HG02623 (cell line): ENCODE measurements at regions not wholly inside any gene's neighbourhood (a gene's known extent, or its start where the extent isn't known, plus 50 kb on each side); places are given as distances from the start of the nearest gene placed in this dataset.
A peak's percentile ranks its signal among the peaks of the same experiment; 100 is the strongest.
"Not testable (repeated sequence)": the region's sequence is repeated elsewhere in the genome, so short reads cannot be mapped to it uniquely, and the experiment has no call there.

Experiments used
- ATAC-seq: cut with Tn5 transposase; IDR thresholded peaks from one replicate; pipeline ENCODE4 v1.9.1; 2021; ENCODE audit warnings: moderate library complexity; ENCODE audit not compliant: unreplicated experiment

DNA sequence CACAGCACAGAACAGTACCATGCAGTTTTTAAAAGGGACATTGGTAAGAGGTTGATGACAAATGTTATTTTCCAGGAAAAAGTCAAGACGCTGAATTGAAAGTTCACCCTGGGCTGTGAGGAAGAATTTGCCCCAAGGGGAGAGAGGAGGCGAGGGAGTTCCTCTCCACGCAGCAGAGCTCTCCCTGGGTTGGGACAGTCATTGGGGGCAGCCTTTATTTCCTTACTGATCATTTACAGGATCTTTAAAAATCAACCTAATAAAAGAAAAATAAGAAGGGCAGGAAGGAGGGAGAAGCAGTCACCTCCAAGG lies 49.9 kb upstream of the WNT7B start:
- ATAC-seq: no peak

DNA sequence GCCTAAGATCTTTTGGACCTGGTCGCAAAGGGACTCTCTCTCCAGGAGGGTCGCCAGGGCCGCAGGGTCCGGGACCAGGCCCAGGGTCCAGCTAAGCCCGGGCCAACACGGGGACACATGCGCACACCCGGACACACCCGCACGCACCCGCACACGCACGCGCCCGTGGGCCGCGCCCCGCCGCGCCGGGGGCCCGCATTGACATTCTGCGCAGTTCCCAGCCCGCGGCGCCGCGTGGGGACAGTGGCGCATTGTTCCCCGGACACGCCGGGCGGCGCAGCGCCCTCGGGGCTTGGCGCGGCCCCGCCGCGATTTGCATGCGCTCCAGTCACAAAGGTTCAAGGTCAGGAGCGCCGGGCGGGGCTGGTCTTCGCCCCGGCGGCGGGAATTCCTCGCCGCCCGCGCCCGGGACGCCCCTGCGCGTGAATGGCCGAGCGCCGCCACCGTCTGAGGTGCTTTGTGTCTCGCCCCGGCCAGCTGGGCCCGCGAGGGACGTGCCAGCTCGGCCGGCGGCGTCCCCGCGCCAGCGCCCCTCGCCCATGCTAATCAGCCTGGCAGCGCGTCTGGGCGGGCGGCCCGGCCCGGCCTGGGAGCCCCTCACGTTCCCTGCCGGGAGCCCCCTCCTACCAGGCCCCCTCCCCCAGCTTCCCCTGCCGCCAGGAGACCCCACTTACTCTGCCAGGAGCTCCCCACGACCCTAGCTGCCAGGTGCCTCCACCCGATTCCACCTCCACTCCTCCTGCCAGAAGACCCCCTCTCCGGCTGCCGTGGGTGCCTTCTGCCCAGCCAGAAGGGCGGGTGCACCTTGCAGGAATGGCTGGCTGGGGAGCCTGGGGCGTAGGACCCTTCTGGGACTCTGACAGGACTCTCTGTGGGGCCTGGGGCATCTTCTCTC lies 50.5 kb upstream of the WNT7B start:
- no peak for ATAC-seq

DNA sequence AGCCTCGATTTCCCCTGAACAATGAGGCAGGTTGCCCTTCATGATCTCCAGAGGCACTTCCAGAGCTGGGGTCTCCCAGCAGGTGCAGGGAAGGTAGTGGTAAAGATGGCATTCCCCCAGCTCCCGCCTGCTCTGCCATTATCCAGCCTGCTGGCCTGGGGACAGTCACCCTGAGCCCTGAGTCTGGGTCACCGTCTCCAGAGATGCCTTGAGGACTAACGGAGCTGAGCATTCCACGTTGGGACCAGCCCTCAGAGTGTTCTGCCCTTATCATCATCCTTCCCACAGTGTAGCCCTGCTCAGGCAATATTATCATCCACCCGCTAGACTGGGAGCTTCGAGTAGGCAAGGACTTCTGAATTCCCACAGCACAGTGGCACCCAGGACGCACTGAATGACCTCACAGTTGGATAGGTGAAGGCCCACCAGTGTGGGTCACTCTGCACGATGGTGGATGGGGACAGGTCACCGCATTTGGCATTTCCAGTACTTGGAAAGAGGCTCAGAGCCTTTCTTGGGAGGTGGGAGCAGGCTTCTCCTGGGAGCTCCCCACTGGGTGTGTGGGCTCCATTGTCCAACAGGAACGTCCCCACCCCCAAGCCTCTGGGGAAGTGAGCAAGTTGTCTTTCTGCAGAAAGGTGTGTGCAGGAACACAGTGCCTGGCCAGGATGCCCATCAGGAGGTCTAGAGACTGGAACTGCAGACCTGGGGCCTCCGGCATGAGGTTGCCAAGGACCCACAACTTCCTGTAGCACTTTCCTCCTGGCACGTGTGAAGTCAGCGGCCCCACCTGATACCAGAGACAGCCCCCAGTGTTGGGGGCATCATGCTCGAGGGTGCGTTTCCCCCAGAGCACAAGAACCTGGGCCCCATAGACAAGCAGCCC lies 51.4 kb upstream of the WNT7B start:
- no peak for ATAC-seq

DNA sequence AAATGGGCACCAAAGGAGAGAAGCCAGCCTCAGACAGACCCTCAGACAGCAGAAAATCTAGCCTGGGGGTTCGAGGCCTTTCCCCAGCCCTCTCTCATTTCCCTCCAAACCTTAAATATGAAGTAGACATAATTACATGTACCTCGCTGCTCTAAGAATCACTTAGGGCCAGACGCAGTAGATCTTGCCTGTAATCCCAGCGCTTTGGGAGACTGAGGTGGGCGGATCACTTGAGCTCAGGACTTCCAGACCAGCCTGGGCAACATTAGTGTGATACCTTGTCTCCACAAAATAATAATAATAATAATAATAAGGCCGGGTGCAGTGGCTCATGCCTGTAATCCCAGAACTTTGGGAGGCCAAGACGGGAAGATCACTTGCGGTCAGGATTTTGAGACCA lies 52.1 kb upstream of the WNT7B start:
- no peak for ATAC-seq

DNA sequence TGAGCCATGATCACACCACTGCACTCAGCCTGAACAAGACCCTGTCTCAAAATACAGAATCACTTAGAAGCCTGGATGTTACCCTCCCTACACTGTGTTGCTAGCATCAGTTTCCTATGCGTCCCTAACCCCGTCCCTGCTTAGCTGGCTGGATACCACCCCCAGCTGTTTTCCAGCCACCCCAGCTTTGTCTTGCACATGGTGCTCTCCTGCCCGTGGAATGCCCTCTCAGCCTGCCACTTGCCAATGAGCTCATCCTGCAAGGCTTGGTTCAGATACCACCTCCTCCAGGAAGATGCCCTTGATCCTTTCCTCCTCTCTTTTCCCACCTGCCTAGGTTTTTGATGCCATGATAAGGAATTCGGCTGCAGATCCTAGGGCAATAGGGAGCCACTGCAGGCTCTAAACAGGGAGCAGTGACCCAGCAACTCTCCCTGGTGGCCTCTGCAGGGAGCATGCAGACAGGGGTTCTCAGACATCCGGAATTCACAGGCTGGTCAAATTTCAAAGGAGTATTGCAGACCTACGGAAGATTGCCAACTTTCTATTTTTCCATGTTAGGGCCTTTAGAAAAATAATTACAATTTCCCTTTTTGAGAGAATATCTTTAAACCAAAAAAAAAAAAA lies 52.7 kb upstream of the WNT7B start:
- ATAC-seq: no peak

DNA sequence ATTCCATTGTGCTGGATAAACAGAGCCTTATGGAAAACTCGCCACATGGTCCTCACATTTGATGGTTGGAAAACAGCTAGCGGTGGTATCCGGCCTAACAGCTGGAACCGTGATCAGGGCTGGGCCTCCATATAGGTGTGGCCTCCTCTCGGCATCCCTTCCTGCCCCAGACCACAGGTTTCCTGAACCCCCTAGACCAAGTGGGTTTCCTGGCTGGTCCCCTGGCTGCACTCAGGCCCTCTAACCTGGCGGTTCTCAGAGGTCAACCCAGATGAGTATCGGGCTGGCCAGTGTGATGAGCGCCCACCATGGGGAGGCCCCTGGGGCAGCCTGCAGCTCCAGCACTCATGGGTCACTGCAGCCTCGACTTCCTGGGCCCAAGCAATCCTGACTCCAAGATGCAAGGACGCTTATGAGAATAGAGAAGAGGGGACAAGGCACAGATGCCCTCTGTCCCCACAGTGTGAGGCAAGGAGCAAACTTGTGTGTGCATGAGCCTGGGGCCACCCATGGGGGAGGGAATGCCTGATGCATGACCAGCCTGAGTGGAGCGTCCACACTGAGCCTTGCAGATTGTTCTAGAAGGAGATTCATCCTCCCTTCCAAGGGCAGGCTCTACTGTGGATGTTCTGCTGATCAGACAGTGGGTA lies 53.4 kb upstream of the WNT7B start:
- ATAC-seq: no peak

DNA sequence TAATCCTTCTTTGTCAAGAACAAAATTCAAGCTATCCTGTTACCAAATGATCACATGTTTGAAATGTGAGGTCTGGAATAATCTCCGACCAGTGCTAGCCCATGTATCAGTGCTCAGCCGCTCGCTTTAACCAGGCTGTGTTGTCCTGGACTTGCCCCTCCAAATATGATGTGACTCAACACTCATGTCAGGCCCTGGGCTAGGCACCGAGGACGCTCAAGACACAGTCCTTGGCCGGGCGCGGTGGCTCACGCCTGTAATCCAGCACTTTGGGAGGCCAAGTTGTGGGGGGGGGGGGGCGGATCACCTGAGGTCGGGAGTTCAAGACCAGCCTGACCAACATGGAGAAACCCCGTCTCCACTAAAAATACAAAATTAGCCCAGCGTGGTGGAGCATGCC lies 54.1 kb upstream of the WNT7B start:
- no peak for ATAC-seq

DNA sequence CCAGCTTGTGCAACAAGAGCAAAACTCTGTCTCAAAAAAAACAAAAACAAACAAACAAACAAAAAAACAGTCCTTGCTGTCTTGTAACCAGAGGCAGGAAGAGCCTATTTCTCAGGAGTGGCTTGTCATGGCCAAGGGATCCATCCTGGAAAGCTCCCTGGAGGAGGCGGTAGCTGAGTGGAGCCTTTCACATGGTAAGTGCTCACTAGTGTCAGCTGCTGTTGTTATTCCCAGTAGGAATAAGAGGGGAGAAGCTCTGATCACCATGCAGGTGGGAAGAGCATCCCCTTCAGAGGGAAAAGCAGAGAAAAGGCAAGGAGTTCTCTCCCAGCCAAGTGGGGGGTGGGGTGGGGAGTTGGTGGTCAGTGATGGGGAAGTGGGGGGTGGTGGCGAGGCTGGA lies 54.6 kb upstream of the WNT7B start:
- ATAC-seq: no peak

DNA sequence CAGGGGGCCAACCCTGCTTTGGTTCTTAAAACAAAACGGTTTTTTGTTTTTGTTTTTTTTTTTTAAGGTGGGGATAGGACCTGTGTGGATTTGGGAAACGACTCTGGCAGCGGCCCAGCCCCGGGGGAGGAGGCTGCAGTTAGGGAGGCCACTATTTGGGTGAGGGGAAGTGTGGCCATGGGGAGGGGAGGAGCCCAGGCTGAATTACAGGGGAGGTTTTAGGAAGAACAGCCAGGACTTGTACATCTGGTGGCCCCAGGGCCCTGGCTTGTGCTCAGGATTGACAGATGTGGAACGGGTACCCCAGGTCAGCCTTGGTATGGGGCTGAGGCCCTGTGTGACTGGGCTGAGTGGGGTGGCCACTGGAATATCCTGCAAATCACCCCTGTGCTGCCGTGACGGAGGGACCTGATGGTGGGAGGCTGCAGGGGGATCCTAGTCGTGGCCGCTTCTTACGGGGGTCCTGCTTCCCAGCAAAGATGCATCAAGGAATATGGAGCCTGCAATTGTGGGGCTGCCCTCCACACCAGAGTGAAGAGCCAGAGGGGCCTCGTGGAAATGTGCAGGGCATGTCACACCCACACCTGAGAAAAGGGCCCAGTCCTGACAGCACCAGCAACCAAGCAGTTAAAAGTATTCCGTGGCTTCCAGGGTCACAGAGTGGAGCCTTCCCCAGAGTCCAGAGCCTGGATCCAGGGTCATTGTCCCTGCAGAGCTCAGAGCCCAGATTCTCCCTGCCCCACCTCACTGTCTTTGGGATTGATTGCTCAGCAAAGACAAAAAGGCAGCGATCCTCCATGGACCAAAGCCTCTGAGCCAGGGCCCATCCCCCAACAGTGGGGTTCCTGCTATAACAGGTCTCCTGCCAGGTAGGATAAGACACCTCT lies 55.2 kb upstream of the WNT7B start:
- no peak for ATAC-seq

DNA sequence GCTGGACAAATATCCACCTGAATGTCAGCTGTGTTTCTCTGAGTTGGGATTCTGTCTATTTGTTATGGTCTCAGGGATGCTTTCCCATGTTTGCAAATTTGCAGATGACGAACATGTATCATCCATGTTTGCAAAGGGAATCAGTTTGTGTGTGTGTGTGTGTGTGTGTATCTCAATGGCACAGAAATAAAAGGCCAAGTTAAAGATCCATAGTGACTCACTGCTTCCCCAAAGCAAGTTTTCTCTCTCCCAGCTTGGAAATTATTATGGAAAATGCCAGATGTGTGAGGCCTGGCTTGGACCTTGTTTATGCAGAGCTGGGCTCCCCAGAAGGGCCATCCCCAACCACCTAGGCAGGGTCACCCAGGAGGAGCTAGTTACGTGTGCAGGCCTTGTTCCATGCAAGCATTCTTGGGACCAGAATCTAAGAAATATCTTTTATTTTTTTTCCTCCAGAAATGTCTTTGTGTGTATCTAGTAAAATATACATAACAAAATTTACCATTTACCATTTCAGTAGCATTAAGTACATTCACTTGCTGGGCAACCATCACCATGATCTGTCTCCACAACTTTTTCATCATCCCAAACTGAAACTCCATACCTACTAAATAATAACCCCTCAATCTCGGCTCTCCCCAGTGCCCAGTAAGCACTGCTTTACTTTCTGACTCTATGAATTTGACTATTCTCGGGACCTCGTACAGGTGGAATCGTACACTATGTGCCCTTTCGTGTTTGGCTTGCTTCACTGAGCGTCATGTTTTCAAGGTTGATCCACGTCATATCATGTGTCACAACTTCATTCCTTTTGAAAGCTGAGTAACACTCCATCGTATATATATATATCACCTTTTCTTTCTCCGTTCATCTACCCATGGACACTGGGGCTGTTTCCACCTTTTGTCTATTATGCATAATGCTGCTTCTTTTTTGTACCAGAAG lies 56.6 kb upstream of the WNT7B start:
- ATAC-seq: no peak

DNA sequence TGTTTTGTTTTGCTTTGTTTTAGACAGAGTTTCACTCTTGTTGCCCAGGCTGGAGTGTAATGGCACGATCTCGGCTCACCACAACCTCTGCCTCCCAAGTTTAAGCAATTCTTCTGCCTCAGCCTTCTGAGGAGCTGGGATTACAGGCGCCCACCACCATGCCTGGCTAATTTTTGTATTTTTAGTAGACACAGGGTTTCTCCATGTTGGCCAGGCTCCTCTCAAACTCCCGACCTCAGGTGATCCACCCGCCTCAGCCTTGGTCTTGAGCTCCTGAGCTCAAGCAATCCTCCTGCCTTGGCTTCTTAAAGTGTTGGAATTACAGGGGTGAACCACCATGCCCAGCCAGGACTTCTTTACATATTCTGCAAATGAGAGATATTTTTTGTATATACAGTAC lies 57.5 kb upstream of the WNT7B start:
- not testable (repeated sequence) for ATAC-seq

DNA sequence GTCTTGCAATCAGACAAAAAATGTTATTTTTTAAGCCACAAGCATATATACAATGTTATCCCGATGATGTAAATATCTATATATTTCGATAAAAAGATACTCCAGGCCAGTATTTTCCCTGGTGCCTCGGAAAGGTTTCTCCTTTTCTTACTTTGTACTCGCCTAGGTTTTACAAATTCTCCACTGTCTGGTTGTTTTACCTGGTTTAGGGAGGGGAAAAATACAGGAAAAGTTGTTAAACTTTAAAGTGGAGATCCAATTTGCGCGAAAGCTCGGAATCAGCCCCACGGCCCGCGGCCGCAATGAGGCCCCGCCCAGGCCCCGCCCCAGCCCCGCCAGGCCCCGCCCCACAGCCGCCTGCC lies 58.4 kb upstream of the WNT7B start:
- ATAC-seq: no peak

DNA sequence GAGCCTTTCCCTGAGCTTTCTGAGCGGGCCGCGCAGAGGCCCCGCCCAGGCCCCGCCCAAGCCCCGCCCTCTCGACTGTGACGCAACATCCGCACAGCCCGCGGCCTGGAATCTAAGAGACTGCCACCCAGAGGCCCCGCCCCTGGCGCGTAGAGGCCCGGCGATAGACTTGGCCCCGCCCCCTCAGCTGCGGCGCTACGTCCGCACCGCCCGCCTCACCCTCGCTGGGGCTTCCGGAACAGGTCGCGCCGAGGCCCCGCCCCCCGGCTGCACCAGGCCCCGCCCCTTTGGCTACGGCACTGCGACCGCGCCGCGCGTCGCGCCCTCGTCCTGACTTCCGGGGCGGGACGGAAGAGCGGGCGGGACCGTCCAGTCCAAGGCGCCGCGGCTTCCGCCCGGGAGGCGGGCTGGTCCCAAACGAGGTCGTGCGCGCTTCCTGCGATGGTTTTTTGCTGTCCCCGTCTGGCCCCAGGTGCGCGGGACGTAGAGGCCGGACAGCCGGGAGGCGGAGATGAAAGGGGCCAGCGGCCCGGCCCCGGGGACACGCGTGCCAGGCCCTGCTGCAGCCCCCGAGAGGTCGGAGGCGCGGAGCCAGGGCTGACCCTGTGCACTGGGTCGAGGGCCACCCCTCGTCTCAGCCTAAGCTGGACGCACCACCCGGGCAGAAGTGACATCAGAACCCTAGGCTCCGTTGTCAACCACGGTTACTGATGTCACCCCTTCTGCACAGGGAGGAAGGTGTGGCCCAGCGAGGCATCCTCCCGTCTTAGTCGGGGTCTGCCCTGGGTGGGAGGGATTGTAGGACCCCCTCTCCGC lies 59.0 kb upstream of the WNT7B start:
- peak; percentile 93 for ATAC-seq

DNA sequence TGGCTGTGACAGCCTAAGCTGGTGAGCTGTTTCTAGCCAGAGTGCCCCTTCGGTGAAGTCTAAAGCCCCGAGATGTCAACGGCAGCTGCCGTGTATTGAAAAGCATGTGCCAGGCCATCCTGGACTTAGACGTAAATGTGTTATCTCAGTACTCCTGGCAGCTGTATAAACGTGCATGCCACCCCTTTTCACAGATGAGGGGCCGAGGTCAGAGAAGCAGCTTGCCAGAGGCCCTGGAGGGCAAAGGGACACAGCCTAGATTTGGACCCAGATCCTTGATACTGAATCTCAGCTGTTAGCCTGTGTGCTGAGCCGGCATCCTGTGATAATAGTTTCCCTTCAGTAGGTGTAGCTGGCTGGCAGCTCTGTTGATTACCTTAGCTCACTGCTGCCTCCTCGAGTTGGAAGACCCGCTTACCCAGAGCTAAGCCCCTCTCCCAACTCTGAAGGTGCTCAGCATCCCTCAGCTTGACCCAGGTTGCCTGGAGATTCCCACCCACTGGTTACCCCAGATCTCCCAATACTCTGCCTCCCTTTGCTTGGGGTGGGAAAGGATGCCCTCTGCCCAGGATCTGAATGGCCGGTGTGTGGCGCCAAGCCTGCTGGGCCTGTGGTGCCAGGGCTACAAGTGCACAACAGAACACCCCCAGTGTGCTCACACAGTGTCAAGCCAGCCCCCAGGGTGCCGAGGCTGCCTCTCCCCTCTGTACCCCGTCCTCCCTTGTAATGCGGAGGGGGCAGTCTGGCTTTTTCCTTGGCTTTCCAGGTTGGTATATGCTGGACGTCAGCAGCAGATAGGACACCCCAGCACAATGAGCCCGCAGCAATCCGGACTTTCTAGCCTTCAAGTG lies 59.8 kb upstream of the WNT7B start:
- ATAC-seq: no peak

DNA sequence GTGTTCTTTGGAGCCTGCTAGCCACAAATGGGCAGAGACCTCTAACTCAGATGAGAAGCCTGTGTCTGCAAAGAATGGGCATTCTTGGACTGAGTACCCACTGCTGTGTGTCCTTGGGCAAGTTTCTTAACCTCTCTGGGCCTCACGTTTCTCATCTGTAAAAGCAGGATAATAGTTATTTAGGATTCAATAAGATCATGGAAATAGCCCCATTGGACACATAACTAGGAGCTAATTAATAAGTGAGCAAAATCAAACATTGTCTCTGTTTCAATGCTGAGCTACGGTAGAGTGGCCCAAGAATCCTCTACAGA lies 61.2 kb upstream of the WNT7B start:
- no peak for ATAC-seq

DNA sequence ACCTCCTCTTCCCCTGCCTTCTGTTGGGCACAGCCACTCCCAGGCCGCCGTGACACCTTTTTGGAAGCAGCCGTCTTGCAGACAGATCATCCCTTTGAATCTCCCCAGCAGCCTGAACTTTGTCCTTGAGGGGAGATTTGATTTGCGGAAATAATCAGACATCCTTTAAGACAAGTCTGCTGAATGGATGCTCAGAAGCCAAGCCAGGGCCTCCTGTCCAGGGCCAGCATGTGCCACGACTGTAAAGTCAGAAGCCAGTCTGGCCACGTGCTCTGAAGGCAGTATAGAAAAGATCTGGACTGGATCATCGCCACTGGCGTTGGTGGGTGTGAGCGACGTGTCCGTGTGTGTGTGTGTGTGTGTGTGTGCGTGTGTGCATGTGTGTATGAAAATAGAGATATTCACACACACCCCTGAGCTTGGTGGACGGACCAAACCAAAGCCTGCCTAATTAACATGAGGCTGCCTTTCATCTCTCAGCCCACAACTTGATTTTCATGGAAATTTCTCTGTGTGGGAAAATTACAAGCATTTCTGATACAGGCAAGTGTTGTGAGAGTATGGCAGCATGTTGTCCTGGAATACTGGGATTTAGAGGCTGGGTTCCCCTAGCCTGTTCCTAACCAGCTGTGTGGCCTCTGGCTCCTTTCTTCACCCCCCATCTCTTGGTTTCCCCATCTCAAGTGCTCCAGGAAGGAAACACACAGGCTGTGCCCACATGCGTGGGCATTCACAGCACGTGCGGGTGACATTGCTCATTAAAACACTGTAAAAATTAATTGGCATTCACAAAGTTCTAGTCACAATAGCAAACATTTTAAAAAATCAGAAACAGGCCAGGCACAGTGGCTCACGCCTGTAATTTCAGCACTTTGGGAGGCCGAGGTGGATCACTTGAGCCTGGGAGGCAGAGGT lies 61.8 kb upstream of the WNT7B start:
- no peak for ATAC-seq

DNA sequence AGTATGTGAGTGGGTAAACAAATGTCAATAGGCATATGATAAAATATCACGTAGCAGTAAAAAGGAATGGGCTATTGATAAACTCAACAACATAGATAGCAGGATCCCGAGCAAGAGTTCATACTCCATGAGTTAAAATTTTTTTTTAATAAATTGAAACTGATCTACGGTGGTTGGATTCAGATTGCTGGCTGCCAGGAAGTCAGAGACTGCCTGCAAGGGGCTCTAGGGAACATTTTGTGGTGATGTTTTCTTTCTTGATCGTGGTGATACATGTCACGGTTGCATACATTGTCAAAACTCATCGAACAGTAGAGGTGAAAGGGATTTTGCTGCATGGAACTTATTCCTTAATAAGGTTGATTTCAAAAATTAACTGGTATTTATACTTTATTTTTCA lies 62.6 kb upstream of the WNT7B start:
- ATAC-seq: no peak
